ENCODE measurements at regions not wholly inside any gene's neighbourhood (a gene's known extent, or its start where the extent isn't known, plus 50 kb on each side); places are given as distances from the start of the nearest gene placed in this dataset.

- H3K36me3 Mint-ChIP-seq, result peaks cover 1 to 14% of the 10 kb centered on the region in 2 donors
- ChIA-PET POLR2A (ENCODE audit: partially characterized antibody) (no interaction called here), CTCF (ENCODE audit: partially characterized antibody) (no interaction called here)
- H3K9me3 Mint-ChIP-seq, result peaks cover 0 to 20% (median 6%) of the 10 kb centered on the region in 8 donors
- H3K27me3 Mint-ChIP-seq, result no peaks in the 10 kb centered on the region
- no peaks in the 10 kb centered on the region for H3K9me3 ChIP-seq (ENCODE audit: control insufficient read depth in 1 of 2, low read length in 2 of 2)
- H3K36me3 ChIP-seq (ENCODE audit: insufficient read depth, low read length), result no peaks in the 10 kb centered on the region
- no peak overlapping the region for H3K27ac Mint-ChIP-seq
- no peak overlapping the region for H3K4me3 Mint-ChIP-seq
- DNase-seq, result no peak
- no peaks in the 10 kb centered on the region for H3K27me3 ChIP-seq (ENCODE audit: insufficient read depth, low read length)
- intact Hi-C loops (cut with micrococcal nuclease), result no loop called here
- H3K4me1 Mint-ChIP-seq, result no peaks in the 10 kb centered on the region
- no peaks in the 10 kb centered on the region for H3K4me1 ChIP-seq (ENCODE audit: insufficient read depth, low read length)
- H3K4me3 ChIP-seq (ENCODE audit: low read length in 2 of 2), result no peak overlapping the region
- H3K27ac ChIP-seq (ENCODE audit: low read depth, low read length), result no peak overlapping the region
Observed at GRCh38 chr13:22095794-22096193, 424.9 kb downstream of the FGF9 start.

GRCh38 chr13:22099585-22099984, 428.7 kb downstream of the FGF9 start:
- Mint-ChIP-seq H3K27me3 (no peaks in the 10 kb centered on the region), H3K9me3 (peaks cover 0 to 17% (median 6%) of the 10 kb centered on the region in 8 donors), H3K27ac (no peak overlapping the region), H3K36me3 (peaks cover 0 to 16% of the 10 kb centered on the region in 2 donors), H3K4me3 (no peak overlapping the region), H3K4me1 (peaks cover 3 to 13% (median 6%) of the 10 kb centered on the region in 4 donors)
- Histone ChIP-seq H3K27ac (ENCODE audit: low read depth, low read length) (no peak overlapping the region), H3K4me3 (ENCODE audit: low read length in 2 of 2) (no peak overlapping the region), H3K9me3 (ENCODE audit: control insufficient read depth in 1 of 2, low read length in 2 of 2) (no peaks in the 10 kb centered on the region), H3K4me1 (ENCODE audit: insufficient read depth, low read length) (no peaks in the 10 kb centered on the region), H3K36me3 (ENCODE audit: insufficient read depth, low read length) (no peaks in the 10 kb centered on the region), H3K27me3 (ENCODE audit: insufficient read depth, low read length) (no peaks in the 10 kb centered on the region)
- no peak for DNase-seq
- intact Hi-C loops (cut with micrococcal nuclease), result no loop called here
- ChIA-PET POLR2A (ENCODE audit: partially characterized antibody) (no interaction called here), CTCF (ENCODE audit: partially characterized antibody) (interaction anchor here (1.4 kb wide), 1 partner anchor 10 kb away, joined by 4 read pairs; no protein-coding TSS in a partner anchor)

GRCh38 chr13:22102271-22102670, 431.4 kb downstream of the FGF9 start:
- CTCF ChIA-PET (ENCODE audit: partially characterized antibody), result interaction anchor here (0.5 to 1.8 kb wide), 3 partner anchors 13 to 556 kb away, joined by 3 to 4 read pairs (median 4); no protein-coding TSS in a partner anchor

DNA sequence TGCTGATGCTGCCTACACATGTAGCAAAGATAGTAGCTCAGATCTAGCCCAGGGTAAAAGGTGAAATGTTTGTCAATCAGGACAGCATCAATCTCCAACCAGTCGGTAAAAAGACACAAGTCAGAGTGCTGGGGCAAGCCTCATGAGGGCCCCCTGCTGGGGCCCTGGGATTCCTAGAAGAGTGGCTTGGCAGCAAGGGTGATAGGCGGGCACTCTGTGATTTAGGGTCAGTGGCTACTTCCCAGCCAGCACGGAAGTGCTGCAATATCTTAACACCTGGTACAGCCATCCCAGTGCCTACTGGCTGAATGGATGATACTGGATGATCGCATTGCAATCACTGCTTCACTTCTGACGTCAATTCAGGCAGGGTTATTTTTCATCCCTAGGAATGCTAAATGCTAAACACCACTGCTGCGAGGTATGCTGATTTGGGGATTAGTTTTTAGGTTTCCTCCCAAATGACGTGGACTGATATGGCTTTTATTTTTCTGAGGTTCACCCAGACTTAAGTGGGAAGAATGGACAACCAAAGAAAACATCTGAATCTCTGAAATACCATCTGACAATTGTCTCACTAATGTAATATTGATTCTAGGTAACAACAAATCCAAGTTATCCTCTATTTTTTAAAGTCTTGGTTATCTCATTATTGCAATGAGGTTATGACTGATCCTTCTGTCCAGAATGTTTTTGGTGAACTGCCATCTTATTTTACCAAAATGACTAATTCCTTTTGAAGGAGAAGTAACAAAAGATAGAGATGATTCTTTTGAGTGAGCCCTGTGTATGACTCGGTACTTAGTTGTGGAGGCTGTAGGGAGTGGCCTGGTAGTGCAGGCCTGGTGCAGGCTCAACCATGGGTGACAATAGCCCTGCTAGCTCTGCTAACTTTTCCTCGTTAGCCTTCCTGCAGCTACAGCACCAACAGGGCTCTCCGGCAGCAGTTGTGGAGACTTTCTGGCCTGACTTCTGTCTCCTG, 432.5 kb downstream of the FGF9 start:
- intact Hi-C loops (cut with micrococcal nuclease), result no loop called here
- H3K9me3 Mint-ChIP-seq, result peaks cover 0 to 11% (median 6%) of the 10 kb centered on the region in 8 donors
- no peak for DNase-seq
- Histone ChIP-seq H3K27me3 (ENCODE audit: insufficient read depth, low read length) (no peaks in the 10 kb centered on the region), H3K4me1 (ENCODE audit: insufficient read depth, low read length) (peaks cover 27% of the 10 kb centered on the region), H3K4me3 (ENCODE audit: low read length in 2 of 2) (no peak overlapping the region), H3K36me3 (ENCODE audit: insufficient read depth, low read length) (no peaks in the 10 kb centered on the region), H3K9me3 (ENCODE audit: control insufficient read depth in 1 of 2, low read length in 2 of 2) (no peaks in the 10 kb centered on the region), H3K27ac (ENCODE audit: low read depth, low read length) (no peak overlapping the region)
- ChIA-PET CTCF (ENCODE audit: partially characterized antibody) (interaction anchor here (1.8 kb wide), 1 partner anchor 14 kb away, joined by 4 read pairs; no protein-coding TSS in a partner anchor), POLR2A (ENCODE audit: partially characterized antibody) (no interaction called here)
- H3K36me3 Mint-ChIP-seq, result peaks cover 0 to 15% of the 10 kb centered on the region in 2 donors
- peaks cover 31 to 46% (median 35%) of the 10 kb centered on the region in 4 donors for H3K4me1 Mint-ChIP-seq
- no peaks in the 10 kb centered on the region for H3K27me3 Mint-ChIP-seq
- no peak overlapping the region for H3K4me3 Mint-ChIP-seq
- H3K27ac Mint-ChIP-seq, result peak overlapping the region in 2 of 7 donors; percentile 34 to 38

More at GRCh38 chr13:22102271-22102670, 431.4 kb downstream of the FGF9 start:
- Histone ChIP-seq H3K36me3 (ENCODE audit: insufficient read depth, low read length) (no peaks in the 10 kb centered on the region), H3K27me3 (ENCODE audit: insufficient read depth, low read length) (no peaks in the 10 kb centered on the region), H3K4me1 (ENCODE audit: insufficient read depth, low read length) (peaks cover 16% of the 10 kb centered on the region), H3K9me3 (ENCODE audit: control insufficient read depth in 1 of 2, low read length in 2 of 2) (no peaks in the 10 kb centered on the region), H3K4me3 (ENCODE audit: low read length in 2 of 2) (no peak overlapping the region), H3K27ac (ENCODE audit: low read depth, low read length) (no peak overlapping the region)
- DNase-seq, result no peak
- Mint-ChIP-seq H3K4me3 (no peak overlapping the region), H3K27me3 (no peaks in the 10 kb centered on the region), H3K36me3 (peaks cover 0 to 16% of the 10 kb centered on the region in 2 donors), H3K9me3 (peaks cover 0 to 11% (median 6%) of the 10 kb centered on the region in 8 donors), H3K27ac (peak overlapping the region in 2 of 7 donors; percentile 13 to 38), H3K4me1 (peaks cover 21 to 35% (median 24%) of the 10 kb centered on the region in 4 donors)
- POLR2A ChIA-PET (ENCODE audit: partially characterized antibody), result no interaction called here
- intact Hi-C loops (cut with micrococcal nuclease), result no loop called here

GRCh38 chr13:22106058-22106457, 435.2 kb downstream of the FGF9 start:
- Mint-ChIP-seq H3K9me3 (peaks cover 0 to 4% (median 0%) of the 10 kb centered on the region in 8 donors), H3K27me3 (no peaks in the 10 kb centered on the region), H3K4me1 (peaks cover 38 to 65% (median 53%) of the 10 kb centered on the region in 4 donors), H3K4me3 (peak overlapping the region in 3 of 8 donors; percentile 32 to 76 (median 43)), H3K27ac (peak overlapping the region; percentile 32 to 82 (median 73)), H3K36me3 (peaks cover 0 to 3% of the 10 kb centered on the region in 2 donors)
- Histone ChIP-seq H3K27ac (ENCODE audit: low read depth, low read length) (no peak overlapping the region), H3K36me3 (ENCODE audit: insufficient read depth, low read length) (no peaks in the 10 kb centered on the region), H3K9me3 (ENCODE audit: control insufficient read depth in 1 of 2, low read length in 2 of 2) (no peaks in the 10 kb centered on the region), H3K4me1 (ENCODE audit: insufficient read depth, low read length) (peaks cover 40% of the 10 kb centered on the region), H3K27me3 (ENCODE audit: insufficient read depth, low read length) (no peaks in the 10 kb centered on the region), H3K4me3 (ENCODE audit: low read length in 2 of 2) (no peak overlapping the region)
- POLR2A ChIA-PET (ENCODE audit: partially characterized antibody), result interaction anchor here (1.6 to 1.8 kb wide), 2 partner anchors 45 to 502 kb away, joined by 4 to 18 read pairs; partner anchors contain the start of gene MICU2
- intact Hi-C loops (cut with micrococcal nuclease), result no loop called here
- no peak for DNase-seq
- CTCF ChIA-PET (ENCODE audit: partially characterized antibody), result interaction anchor here (0.9 to 3.2 kb wide), 2 partner anchors 46 to 166 kb away, joined by 3 to 17 read pairs; no protein-coding TSS in a partner anchor

DNA sequence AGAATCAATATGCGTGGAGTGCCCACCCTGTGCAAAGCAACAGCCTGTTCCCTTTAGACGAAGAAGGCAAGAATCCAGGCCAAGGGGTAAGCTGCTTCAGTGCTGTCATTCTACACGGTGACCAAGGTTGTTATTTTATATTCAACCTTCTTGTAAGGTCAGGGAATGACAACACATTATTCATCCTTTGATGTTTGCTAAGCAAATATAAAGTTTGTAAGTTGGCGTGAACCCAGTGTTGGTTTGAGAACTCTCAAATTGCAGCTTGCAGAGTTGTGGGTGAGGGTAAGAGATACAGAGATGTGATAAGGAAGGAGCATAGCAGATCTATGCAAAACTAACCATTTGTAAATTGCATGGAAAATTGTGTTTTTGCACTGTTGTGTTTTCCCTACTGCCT, 436.7 kb downstream of the FGF9 start:
- H3K27me3 ChIP-seq (ENCODE audit: insufficient read depth, low read length), result no peaks in the 10 kb centered on the region
- H3K4me1 ChIP-seq (ENCODE audit: insufficient read depth, low read length), result peaks cover 40% of the 10 kb centered on the region
- Mint-ChIP-seq H3K9me3 (no peaks in the 10 kb centered on the region), H3K4me1 (peaks cover 35 to 69% (median 56%) of the 10 kb centered on the region in 4 donors), H3K4me3 (peak overlapping the region; percentile 5 to 76 (median 54)), H3K36me3 (peaks cover 0 to 3% of the 10 kb centered on the region in 2 donors), H3K27me3 (no peaks in the 10 kb centered on the region), H3K27ac (peak overlapping the region; percentile 9 to 94 (median 81))
- peak overlapping the region; percentile 13 for H3K27ac ChIP-seq (ENCODE audit: low read depth, low read length)
- POLR2A ChIA-PET (ENCODE audit: partially characterized antibody), result interaction anchor here (0.6 to 1.8 kb wide), 9 partner anchors 9 to 504 kb away, joined by 3 to 18 read pairs (median 4); partner anchors contain the start of gene MICU2
- intact Hi-C loops (cut with micrococcal nuclease), result no loop called here
- DNase-seq, result peak in 2 of 5 donors; percentile 13 to 18
- H3K9me3 ChIP-seq (ENCODE audit: control insufficient read depth in 1 of 2, low read length in 2 of 2), result no peaks in the 10 kb centered on the region
- no peaks in the 10 kb centered on the region for H3K36me3 ChIP-seq (ENCODE audit: insufficient read depth, low read length)
- CTCF ChIA-PET (ENCODE audit: partially characterized antibody), result interaction anchor here (0.9 to 3.2 kb wide), 3 partner anchors 17 to 470 kb away, joined by 3 to 17 read pairs (median 4); no protein-coding TSS in a partner anchor
- no peak overlapping the region for H3K4me3 ChIP-seq (ENCODE audit: low read length in 2 of 2)

Measured in CD4-positive, alpha-beta memory T cell (primary cell).